GM18909 (cell line): ENCODE measurements at regions not wholly inside any gene's neighbourhood (a gene's known extent, or its start where the extent isn't known, plus 50 kb on each side); places are given as distances from the start of the nearest gene placed in this dataset.
"Not testable (repeated sequence)": the region's sequence is repeated elsewhere in the genome, so short reads cannot be mapped to it uniquely, and the experiment has no call there.

ENCODE experiments used
- ATAC-seq: cut with Tn5 transposase; IDR thresholded peaks from one replicate; pipeline ENCODE4 v1.9.1; 2021; ENCODE audit warnings: mild to moderate bottlenecking; ENCODE audit not compliant: unreplicated experiment, poor library complexity

DNA sequence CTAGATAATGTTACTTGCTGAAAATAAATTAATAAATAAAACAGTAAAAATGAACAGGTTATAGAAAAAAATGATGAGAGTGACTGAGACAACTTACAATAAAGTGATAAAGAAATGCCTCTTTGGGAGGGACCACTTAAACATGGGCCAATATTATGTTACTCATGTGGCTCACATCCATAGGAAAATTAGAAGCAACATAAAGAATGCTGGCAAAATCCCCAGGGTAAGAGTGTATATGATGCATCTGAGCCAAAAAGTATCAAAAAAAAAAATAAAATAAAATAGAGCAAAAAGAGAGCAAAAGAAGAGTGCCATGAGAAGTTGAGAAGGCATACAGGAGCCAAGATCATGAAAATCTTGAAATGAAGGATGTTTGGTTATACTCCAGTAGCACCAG, 818.0 kb downstream of the LTN1 start:
- ATAC-seq: no peak

DNA sequence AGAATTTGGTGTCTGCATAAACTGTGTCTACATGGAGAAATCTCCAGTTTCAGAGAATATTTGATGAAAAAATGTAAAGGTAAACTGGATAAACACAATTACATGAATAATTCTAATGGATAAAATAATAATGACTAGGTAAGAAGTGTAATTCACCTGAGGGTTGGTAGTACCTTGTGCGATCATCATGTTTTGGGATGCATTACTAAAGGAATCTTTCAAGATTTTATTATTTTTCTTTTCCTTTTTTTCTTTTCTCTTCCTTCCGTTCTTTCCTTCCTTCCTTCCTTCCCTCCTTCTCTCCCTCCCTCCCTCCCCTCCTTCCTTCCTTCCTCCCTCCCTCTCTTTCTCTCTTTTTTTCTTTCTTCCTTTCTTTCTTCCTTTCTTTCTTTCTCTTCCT, 818.7 kb downstream of the LTN1 start:
- no peak for ATAC-seq

DNA sequence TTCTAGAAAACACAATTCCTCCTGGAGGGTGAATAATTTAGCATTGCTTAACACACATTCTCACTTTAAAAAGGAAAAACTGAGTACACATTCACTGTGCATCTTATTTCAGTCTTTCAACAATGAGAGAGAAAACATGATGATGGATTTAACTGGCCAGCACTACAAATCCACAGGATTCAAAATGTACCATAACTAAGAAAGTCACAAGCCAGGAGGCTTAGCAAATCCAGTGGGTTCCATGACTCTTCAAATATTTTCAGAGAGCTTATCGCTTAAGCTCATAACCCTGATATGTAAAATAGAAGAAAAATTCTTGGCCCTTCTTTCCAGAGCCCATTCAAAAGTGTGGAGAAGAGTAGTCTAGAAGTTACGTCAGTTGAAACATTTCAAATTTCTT, 820.3 kb downstream of the LTN1 start:
- no peak for ATAC-seq

DNA sequence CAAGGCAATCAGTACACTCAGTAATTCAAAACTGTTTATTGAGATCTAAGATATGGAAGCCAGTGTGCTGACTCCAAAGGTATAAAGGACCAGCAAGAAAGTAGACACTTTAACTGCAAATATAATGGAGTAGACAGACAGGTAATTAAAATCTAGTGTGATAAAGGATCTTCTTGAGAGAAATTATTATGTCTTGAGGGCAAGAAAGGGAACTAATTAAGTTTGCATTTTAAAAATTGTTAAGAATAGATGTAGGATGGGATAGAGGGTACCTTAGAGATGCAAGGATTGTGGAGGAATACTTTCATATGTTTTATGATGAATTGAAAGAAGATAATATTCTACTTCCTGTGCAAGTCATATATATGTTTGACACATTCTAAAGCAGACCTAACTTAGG, 825.3 kb downstream of the LTN1 start:
- no peak for ATAC-seq

DNA sequence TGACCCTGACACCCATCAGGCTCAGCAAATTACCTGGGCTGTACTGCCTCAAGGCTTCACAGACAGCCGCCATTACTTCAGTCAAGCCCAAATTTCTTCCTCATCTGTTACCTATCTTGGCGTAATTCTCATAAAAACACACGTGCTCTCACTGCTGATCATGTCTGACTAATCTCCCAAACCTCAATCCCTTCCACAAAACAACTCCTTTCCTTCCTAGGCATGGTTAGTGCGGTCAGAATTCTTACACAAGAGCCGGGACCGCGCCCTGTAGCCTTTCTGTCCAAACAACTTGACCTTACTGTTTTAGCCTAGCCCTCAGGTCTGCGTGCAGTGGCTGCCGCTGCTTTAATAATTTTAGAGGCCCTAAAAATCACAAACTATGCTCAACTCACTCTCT, 828.2 kb downstream of the LTN1 start:
- ATAC-seq: not testable (repeated sequence)

DNA sequence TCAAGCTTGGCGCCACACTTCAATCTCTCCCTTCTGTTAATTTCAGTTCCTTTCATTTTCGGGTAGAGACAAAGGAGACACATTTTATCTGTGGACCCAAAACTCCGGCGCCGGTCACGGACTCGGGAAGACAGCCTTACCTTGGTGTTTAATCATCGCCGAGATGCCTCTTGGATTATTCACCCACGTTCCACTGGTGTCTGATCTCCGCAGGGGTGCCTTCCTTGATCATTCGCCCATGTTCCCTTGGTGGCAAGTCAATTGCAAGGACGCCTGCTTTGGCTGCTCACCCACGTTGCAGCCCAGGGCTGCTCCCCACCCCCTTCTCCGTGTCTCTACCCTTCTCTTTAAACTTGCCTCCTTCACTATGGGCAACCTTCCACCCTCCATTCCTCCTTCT, 830.6 kb downstream of the LTN1 start:
- ATAC-seq: not testable (repeated sequence)

DNA sequence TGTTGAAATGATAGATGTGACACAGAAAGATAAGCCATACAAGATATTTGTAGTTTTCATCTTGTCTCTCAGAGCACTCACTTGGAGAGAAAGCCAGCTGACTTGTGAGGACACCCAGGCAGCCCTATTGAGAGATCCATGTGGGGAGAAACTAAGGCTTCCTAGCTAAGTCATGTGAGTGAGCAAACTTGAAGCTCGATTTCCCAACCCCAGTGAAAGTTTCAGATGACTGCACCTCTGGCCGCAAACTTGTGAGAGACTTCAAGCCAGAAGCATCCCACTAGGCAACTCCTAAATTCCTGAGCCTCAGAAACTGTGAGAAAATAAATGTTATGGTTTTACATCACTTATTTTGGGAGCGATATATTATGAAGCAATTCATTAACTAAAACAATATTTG, 832.3 kb downstream of the LTN1 start:
- no peak for ATAC-seq

DNA sequence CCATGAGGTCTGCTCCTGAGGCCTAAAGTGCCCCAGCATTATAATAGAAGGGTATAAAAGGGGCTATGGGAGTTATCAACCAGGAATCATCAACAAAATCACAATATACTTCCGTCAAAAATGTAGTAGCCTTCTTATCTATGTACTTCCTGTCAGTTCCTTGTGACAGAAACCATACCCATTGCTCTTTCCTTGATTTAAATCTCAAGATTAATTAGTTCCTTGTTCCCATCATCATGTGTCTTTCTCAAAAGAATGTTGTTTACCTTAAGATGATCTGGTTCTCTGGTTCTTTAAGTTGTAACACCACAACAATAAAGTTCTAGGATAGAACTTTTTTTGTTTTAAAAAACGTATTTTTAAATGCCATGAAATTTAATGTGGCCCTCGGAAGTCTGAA, 833.3 kb downstream of the LTN1 start:
- no peak for ATAC-seq

DNA sequence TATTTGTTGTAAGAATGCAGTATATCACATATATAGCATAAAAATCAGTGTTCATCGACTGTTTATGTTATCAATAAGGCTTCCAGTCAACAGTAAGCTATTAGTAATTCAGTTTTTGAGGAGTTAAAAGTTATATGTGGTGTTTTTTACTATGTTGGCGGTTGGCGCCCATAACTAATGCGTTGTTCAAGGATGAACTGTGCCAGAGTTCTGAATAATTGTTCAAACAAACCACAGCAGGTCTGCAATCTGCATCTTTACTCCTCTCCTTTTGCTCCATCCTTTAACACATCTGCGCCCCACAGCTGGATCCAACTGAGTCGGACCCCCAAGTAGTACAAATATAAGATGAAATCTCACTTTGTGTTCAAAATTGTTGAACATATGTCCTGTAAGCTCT, 836.1 kb downstream of the LTN1 start:
- ATAC-seq: no peak

DNA sequence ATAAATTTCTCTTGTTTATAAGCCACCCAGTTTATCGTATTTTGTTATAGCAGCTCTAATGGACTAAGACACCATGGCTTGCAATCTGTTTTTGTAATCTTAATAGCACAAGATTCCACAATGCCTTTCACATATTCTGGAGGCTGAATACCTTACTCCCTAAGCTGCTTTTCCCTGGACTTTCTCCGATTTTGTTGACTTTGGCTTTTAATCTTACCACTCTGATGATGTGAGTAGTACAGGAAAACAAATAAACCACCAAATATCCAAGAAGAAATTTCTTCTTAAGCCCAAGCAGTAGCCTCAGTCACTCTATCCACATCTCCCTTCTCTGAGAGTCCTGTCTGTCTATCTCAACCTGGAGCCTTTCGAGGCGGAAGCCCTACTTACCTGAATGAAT, 838.6 kb downstream of the LTN1 start:
- ATAC-seq: no peak

DNA sequence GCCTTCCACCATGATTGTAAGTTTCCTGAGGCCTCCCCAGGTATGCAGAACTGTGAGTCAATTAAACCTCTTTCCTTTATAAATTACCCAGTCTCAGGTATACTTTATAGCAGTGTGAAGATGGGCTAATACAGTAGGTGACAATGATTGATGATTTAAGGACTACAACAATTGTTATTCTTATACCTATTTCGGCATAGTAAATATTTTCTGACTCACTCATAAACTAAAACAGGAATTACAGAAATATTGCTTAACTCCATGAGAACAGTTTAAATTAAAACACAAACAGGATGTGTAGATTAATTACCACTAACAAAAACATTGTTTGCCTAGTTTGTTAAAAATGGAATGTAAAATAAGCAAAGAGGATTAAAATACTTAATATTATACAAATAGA, 839.9 kb downstream of the LTN1 start:
- ATAC-seq: no peak

DNA sequence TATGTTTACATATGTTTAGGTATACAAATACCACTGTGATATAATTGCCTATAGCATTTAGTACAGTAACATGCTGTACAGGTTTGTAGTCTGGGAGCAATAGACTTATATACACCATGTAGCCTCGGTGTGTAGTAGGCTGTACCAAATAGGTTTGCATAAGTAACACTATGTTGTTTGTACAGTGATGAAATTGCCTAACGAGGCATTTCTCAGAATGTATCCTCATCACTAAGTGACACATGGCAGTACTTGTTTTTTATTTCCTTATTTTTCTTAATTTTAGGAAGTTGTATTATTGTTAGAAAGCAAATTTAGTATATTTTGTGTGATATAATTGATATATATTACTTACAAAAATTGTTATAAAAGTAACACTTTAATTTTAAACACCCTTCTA, 840.9 kb downstream of the LTN1 start:
- ATAC-seq: no peak

DNA sequence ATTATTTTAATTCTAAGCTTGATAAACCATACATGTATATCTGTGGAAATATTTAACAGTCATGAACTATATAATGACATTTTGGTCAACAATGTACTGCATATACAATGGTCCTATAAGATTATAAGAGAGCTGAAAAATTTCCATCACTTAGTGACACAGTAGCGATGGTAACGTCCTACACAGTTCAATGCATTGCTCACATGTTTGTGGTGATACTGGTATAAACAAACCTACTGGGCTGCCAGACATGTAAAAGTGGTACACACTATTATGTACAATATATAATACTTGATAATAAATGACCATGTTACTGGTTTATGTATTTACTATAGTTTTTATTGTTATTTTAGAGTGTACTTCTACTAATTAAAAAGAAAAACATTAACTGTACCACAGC, 841.9 kb downstream of the LTN1 start:
- ATAC-seq: no peak

DNA sequence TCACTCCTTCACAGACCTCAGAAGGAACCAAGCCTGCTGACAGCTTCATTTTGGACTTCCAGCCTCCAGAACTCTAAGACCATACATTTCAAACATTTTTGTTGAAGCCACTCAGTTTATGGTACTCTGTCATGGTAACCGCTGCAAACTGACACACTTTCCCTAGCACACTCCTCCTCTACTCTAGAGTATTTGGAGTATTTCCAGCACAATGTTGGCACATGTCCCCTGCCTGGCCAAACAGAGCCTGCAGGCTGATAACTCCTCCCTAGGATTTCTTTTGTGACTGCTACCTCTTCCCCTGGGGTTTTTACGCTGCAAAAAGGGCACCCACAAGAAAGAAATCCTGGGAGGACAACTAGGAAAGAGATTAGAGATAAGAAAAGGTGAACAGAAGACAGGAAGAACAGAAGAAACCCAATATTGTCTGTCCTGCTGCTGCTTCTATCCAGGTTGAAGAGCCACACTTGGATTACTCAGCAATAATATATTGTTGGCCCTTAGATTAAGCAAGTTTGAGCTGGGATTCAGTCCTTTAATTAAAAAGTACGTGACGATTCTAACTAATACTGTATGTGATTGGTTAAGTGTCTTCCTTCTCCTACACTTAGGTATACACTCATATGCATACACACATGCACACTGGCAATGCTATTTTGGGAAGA, 844.1 kb downstream of the LTN1 start:
- no peak for ATAC-seq

DNA sequence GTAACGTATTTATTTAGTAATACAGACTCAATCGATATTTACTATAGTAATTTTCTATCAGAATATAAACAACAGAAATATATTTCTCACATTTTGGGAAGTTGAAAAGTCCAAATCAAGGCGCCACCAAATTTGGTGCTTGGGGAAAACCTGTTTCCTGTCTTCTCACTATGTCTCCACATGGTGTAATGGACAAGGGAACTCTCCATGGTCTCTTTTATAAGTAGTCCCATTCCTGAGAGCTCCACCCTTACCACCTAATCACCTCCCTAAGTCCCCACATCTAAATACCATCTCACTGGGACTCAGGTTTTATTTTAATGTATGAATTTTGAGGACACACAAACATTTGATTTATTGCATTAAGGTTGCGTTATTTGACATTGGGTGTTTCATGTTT, 848.0 kb downstream of the LTN1 start:
- no peak for ATAC-seq

DNA sequence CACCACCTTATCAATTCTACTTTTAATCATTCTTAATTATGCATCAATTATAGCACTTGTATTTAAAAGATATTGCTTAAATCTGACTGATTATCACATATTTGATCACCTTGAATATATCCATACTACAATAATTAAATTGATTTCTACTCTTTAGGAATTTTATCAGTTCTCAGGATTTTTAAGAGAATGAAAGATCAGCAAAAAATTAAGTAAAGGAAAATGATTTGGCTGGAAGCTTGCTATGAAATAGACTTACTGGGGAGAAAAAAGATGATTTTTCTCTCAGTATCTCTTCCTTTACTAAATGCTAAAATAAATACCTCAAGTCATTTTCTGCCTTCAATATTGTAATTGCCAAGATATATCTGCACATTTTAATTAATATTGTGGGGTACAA, 848.6 kb downstream of the LTN1 start:
- ATAC-seq: no peak

DNA sequence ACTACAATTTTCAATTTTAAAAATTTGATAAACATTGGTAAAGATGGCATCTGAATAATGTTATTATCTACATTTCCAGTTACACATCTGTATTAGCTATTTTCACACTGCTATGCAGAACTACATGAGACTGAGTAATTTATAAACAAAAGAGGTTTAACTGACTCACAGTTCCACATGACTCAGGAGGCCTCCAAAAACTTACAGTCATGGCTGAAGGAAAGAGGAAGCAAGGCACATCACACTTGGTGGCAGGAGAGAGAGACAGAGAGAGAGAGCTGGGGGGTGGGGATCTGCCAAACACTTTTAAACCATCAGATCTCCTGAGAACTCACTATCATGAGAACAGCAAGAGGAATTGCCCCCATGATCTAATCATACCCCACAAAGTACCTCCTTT, 850.0 kb downstream of the LTN1 start:
- ATAC-seq: no peak

DNA sequence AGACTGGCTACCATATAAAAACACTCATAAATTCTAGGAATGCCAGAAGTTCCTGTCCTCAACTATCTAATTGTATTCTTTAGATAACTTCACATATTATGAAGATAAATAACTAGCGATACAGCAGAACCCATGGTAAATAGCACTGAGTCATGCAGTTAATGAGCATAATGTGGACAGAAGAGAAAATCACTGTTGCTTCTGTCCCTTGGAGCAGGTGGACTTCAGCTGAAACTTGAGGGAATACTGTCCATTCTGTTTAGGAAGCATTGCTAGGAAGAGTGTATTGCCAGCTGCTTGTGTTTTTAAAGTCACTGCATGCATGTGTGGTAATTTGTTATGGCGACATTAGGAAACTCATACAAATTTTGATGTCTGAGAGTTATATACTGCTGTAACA, 854.4 kb downstream of the LTN1 start:
- ATAC-seq: no peak

DNA sequence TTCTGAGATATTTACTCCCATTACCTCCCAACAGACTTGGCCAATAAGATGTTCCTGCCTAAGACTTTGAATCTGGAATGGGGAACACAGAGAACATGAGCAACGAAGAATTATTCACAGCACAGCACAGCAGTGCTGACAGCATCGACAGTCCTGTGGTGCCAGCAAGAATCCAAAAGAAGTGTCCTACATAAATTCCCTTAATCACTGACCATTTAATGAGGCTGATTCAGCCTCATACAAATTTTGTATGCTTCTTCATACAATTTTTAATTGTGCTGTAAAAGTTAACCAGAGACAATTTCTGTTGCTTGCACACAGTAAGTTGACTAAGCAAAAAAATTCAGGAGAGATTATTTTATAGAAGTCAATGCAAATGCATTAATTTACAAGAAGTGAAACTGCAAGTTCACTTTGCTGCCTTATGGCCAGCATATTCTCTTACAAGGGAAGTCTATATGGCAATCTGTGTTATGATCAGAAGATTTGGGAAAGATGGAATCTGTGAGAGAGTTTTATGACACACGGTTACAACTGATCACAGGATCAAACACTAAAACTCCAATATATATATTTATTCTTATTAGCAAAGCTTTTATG, 855.9 kb downstream of the LTN1 start:
- ATAC-seq: no peak

DNA sequence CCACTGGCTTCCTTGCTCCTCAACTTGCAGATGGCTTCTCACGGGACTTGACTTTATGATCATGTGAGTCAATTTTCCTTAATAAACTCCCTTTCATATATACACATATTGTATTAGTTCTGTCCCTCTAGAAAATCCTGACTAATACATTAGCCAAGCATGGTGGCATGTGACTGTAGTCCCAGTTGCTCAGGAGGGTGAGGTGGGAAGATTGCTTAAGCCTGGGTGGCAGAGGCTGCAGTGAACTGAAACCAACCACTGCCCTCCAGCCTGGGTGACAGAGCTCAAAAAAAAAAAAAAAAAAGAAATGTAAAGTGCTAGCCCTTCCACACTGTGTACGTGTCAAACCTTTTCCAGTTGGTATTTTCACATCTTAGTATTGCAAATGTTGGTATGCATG, 857.0 kb downstream of the LTN1 start:
- no peak for ATAC-seq

DNA sequence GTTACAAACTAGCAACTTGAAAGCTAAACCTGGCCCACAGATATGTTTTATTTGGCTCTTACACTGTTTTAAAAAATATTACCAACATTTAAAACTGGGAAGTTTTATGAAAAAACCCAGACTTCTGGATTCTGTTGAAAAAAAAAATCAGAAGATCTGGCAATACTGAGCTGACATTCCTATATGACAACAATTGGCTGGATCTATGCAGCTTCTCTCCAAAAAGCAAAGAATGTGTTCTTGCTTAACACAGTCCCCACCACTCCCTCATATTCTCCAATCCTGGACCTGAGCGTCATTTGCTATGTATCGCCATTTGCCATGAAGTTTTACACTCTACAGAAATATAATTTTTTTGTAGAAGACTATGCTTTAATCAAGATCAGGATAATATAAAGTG, 859.6 kb downstream of the LTN1 start:
- ATAC-seq: no peak

DNA sequence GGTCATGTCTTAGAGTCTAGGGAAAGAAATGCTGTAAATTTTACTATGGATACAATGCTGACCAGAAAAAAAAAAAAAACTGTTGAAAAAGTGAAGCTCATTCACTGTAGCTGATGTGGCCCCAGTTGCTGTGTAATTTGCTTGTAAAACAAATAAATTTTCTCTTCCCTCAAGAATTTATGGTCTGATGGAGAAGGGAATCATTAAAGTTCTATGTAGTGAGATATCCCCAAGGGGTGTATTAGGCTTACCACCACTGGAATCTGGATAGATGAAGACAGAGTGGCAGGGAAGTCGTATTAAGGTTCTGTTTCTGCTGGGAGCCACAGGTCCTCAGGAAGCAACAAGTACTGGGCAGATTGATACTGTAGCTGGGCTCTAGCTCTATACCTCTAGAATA, 860.0 kb downstream of the LTN1 start:
- no peak for ATAC-seq
